ENCODE measurements at regions not wholly inside any gene's neighbourhood (a gene's known extent, or its start where the extent isn't known, plus 50 kb on each side); places are given as distances from the start of the nearest gene placed in this dataset.

GRCh38 chr7:15855525-15856109, 169.1 kb upstream of the MEOX2 start:
- no peak for DNase-seq (ENCODE audit: low read depth)

- DNase-seq (ENCODE audit: low read depth) = no peak
Measured at GRCh38 chr7:15854841-15855524, 168.5 kb upstream of the MEOX2 start.

- DNase-seq (ENCODE audit: low read depth) = no peak
Measured at GRCh38 chr7:15853832-15854470, 167.5 kb upstream of the MEOX2 start.

- no peak for DNase-seq (ENCODE audit: low read depth)
Measured at GRCh38 chr7:15851201-15851600, 164.7 kb upstream of the MEOX2 start.

- DNase-seq (ENCODE audit: low read depth) = no peak
Measured at GRCh38 chr7:15848901-15849300, 162.4 kb upstream of the MEOX2 start.

GRCh38 chr7:15848362-15848761, 161.9 kb upstream of the MEOX2 start:
- DNase-seq (ENCODE audit: low read depth) = no peak

- DNase-seq (ENCODE audit: low read depth) = no peak
Measured at GRCh38 chr7:15845868-15846267, 159.4 kb upstream of the MEOX2 start.

- DNase-seq (ENCODE audit: low read depth) = no peak
Measured at GRCh38 chr7:15845461-15845860, 159.0 kb upstream of the MEOX2 start.

- DNase-seq (ENCODE audit: low read depth) = no peak
Measured at GRCh38 chr7:15839416-15840100, 153.1 kb upstream of the MEOX2 start.

GRCh38 chr7:15838265-15838664, 151.8 kb upstream of the MEOX2 start:
- DNase-seq (ENCODE audit: low read depth) = no peak

- no peak for DNase-seq (ENCODE audit: low read depth)
Measured at GRCh38 chr7:15837306-15837950, 150.9 kb upstream of the MEOX2 start.

- DNase-seq (ENCODE audit: low read depth) = no peak
Measured at GRCh38 chr7:15836651-15837050, 150.2 kb upstream of the MEOX2 start.

- DNase-seq (ENCODE audit: low read depth) = no peak
Measured at GRCh38 chr7:15836041-15836440, 149.6 kb upstream of the MEOX2 start.

GRCh38 chr7:15834446-15834845, 148.0 kb upstream of the MEOX2 start:
- no peak for DNase-seq (ENCODE audit: low read depth)

GRCh38 chr7:15832996-15833395, 146.5 kb upstream of the MEOX2 start:
- no peak for DNase-seq (ENCODE audit: low read depth)

GRCh38 chr7:15831606-15832005, 145.1 kb upstream of the MEOX2 start:
- no peak for DNase-seq (ENCODE audit: low read depth)

GRCh38 chr7:15829691-15830090, 143.2 kb upstream of the MEOX2 start:
- DNase-seq (ENCODE audit: low read depth) = no peak

- DNase-seq (ENCODE audit: low read depth) = no peak
Measured at GRCh38 chr7:15828881-15829280, 142.4 kb upstream of the MEOX2 start.

- DNase-seq (ENCODE audit: low read depth) = no peak
Measured at GRCh38 chr7:15821484-15822427, 135.3 kb upstream of the MEOX2 start.

GRCh38 chr7:15820319-15820718, 133.8 kb upstream of the MEOX2 start:
- no peak for DNase-seq (ENCODE audit: low read depth)

- DNase-seq (ENCODE audit: low read depth) = no peak
Measured at GRCh38 chr7:15816835-15817426, 130.4 kb upstream of the MEOX2 start.

All from non-pigmented ciliary epithelial cell (primary cell).